ENCODE measurements at regions not wholly inside any gene's neighbourhood (a gene's known extent, or its start where the extent isn't known, plus 50 kb on each side); places are given as distances from the start of the nearest gene placed in this dataset.

DNA sequence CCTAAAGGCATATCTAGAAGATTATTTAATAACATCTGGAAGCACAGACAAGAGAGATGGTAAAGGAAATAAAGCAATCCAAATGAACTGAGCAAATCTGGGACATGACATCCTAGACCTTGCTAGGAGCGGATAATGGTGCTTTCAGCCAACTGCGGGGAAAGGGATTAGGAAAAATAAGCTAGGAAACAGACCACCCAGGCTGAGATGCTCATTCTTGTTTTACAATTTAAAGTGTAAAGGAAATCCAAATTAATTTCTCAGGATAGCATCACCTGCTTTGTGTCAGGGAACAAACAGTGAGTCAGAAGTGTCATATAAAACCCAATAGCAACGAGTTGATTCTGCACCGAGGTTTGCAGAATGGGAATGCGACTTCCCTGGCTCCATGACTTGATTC lies 112.5 kb upstream of the CXCR4 start:
- Histone ChIP-seq H3K4me3 (ENCODE audit: low read length) (no peak overlapping the region), H3K36me3 (ENCODE audit: control insufficient read depth, insufficient read depth, low read length) (no peaks in the 10 kb centered on the region), H3K9me3 (ENCODE audit: control insufficient read depth, low read length) (peaks cover 5% of the 10 kb centered on the region), H3K9ac (ENCODE audit: extremely low read depth, low read length, poor library complexity, severe bottlenecking) (no peak overlapping the region), H3K27ac (ENCODE audit: low read depth, low read length) (no peak overlapping the region), H3K4me1 (ENCODE audit: control insufficient read depth, insufficient read depth, low read length) (peaks cover 10% of the 10 kb centered on the region), H3K27me3 (ENCODE audit: control insufficient read depth, insufficient read depth, low read length, poor library complexity, severe bottlenecking) (no peaks in the 10 kb centered on the region)
- Mint-ChIP-seq H3K36me3 (ENCODE audit: low read depth) (no peaks in the 10 kb centered on the region), H3K27ac (no peak overlapping the region), H3K4me3 (no peak overlapping the region), H3K9me3 (peaks cover 10% of the 10 kb centered on the region), H3K4me1 (peaks cover 13% of the 10 kb centered on the region), H3K27me3 (ENCODE audit: insufficient read depth) (no peaks in the 10 kb centered on the region)
- no peak for DNase-seq
- WGBS, 2 experiments (ENCODE audit: insufficient coverage in 1 of 2, insufficient read length in 1 of 2) = 88 to 92% methylated on average over 5 of the region's 5 CpGs
- TF ChIP-seq, protein P1, sequence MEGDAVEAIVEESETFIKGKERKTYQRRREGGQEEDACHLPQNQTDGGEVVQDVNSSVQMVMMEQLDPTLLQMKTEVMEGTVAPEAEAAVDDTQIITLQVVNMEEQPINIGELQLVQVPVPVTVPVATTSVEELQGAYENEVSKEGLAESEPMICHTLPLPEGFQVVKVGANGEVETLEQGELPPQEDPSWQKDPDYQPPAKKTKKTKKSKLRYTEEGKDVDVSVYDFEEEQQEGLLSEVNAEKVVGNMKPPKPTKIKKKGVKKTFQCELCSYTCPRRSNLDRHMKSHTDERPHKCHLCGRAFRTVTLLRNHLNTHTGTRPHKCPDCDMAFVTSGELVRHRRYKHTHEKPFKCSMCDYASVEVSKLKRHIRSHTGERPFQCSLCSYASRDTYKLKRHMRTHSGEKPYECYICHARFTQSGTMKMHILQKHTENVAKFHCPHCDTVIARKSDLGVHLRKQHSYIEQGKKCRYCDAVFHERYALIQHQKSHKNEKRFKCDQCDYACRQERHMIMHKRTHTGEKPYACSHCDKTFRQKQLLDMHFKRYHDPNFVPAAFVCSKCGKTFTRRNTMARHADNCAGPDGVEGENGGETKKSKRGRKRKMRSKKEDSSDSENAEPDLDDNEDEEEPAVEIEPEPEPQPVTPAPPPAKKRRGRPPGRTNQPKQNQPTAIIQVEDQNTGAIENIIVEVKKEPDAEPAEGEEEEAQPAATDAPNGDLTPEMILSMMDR (conservative IDR thresholded peaks at IDR 0.05) = no peak

- H3K27ac ChIP-seq (ENCODE audit: low read depth, low read length) = no peak overlapping the region
- Mint-ChIP-seq H3K27me3 (ENCODE audit: insufficient read depth) (no peaks in the 10 kb centered on the region), H3K9me3 (peaks cover 10% of the 10 kb centered on the region), H3K36me3 (ENCODE audit: low read depth) (no peaks in the 10 kb centered on the region), H3K27ac (no peak overlapping the region), H3K4me1 (peaks cover 22% of the 10 kb centered on the region), H3K4me3 (no peak overlapping the region)
- H3K4me1 ChIP-seq (ENCODE audit: control insufficient read depth, insufficient read depth, low read length) = peaks cover 15% of the 10 kb centered on the region
- no peaks in the 10 kb centered on the region for H3K27me3 ChIP-seq (ENCODE audit: control insufficient read depth, insufficient read depth, low read length, poor library complexity, severe bottlenecking)
- H3K9ac ChIP-seq (ENCODE audit: extremely low read depth, low read length, poor library complexity, severe bottlenecking) = no peak overlapping the region
- H3K9me3 ChIP-seq (ENCODE audit: control insufficient read depth, low read length) = peaks cover 5% of the 10 kb centered on the region
- 93 to 95% methylated on average over 4 of the region's 4 CpGs for WGBS, 2 experiments (ENCODE audit: insufficient coverage in 1 of 2, insufficient read length in 1 of 2)
- H3K36me3 ChIP-seq (ENCODE audit: control insufficient read depth, insufficient read depth, low read length) = no peaks in the 10 kb centered on the region
- no peak overlapping the region for H3K4me3 ChIP-seq (ENCODE audit: low read length)
- TF ChIP-seq, protein P1 (conservative IDR thresholded peaks at IDR 0.05) = no peak
- no peak for DNase-seq
These were observed 109.0 kb upstream of the CXCR4 start for GRCh38 chr2:136226903-136227302.

- H3K4me3 ChIP-seq (ENCODE audit: low read length) = no peak overlapping the region
- 76 to 80% methylated on average over 5 to 7 of the region's 7 CpGs for WGBS, 2 experiments (ENCODE audit: insufficient coverage in 1 of 2, insufficient read length in 1 of 2)
- Mint-ChIP-seq H3K9me3 (peaks cover 10% of the 10 kb centered on the region), H3K4me3 (no peak overlapping the region), H3K4me1 (peaks cover 24% of the 10 kb centered on the region), H3K36me3 (ENCODE audit: low read depth) (no peaks in the 10 kb centered on the region), H3K27me3 (ENCODE audit: insufficient read depth) (no peaks in the 10 kb centered on the region), H3K27ac (no peak overlapping the region)
- TF ChIP-seq, protein P1 (conservative IDR thresholded peaks at IDR 0.05) = no peak
- peaks cover 5% of the 10 kb centered on the region for H3K9me3 ChIP-seq (ENCODE audit: control insufficient read depth, low read length)
- peaks cover 15% of the 10 kb centered on the region for H3K4me1 ChIP-seq (ENCODE audit: control insufficient read depth, insufficient read depth, low read length)
- no peaks in the 10 kb centered on the region for H3K36me3 ChIP-seq (ENCODE audit: control insufficient read depth, insufficient read depth, low read length)
- H3K9ac ChIP-seq (ENCODE audit: extremely low read depth, low read length, poor library complexity, severe bottlenecking) = no peak overlapping the region
- H3K27ac ChIP-seq (ENCODE audit: low read depth, low read length) = peak overlapping the region; percentile 3
- H3K27me3 ChIP-seq (ENCODE audit: control insufficient read depth, insufficient read depth, low read length, poor library complexity, severe bottlenecking) = no peaks in the 10 kb centered on the region
- DNase-seq = no peak
These were observed 108.2 kb upstream of the CXCR4 start for GRCh38 chr2:136225950-136226835.
